Neuronal stem cell (in vitro differentiated cells): ENCODE measurements at regions not wholly inside any gene's neighbourhood (a gene's known extent, or its start where the extent isn't known, plus 50 kb on each side); places are given as distances from the start of the nearest gene placed in this dataset.

Source experiments
- DNase-seq: peaks from one replicate; pipeline ENCODE4 v3.0.0-alpha.2; 2013; ENCODE audit warnings: low spot score
- H2AFZ ChIP-seq: one replicate; pipeline ENCODE4 v1.6.1; 2013; ENCODE audit warnings: mild to moderate bottlenecking, low read length, inconsistent platforms
- H2AK5ac ChIP-seq: 2 replicates; pipeline ENCODE4 v1.6.1; 2013; ENCODE audit warnings: low read depth, mild to moderate bottlenecking, inconsistent platforms, low read length, moderate library complexity, mixed read lengths
- H2BK120ac ChIP-seq: 2 replicates; pipeline ENCODE4 v1.6.1; 2013; ENCODE audit warnings: low read depth, mild to moderate bottlenecking, inconsistent platforms, low read length, moderate library complexity, mixed read lengths
- H2BK12ac ChIP-seq: one replicate; pipeline ENCODE4 v1.6.1; 2013; ENCODE audit warnings: low read length, inconsistent platforms
- H2BK15ac ChIP-seq: 2 replicates; pipeline ENCODE4 v1.6.1; 2013; ENCODE audit warnings: mild to moderate bottlenecking, low read length, inconsistent platforms, mixed read lengths
- H2BK5ac ChIP-seq: one replicate; pipeline ENCODE4 v1.6.1; 2013; ENCODE audit warnings: inconsistent platforms, mild to moderate bottlenecking, low read length, moderate library complexity
- H3K14ac ChIP-seq: one replicate; pipeline ENCODE4 v1.6.1; 2013; ENCODE audit warnings: low read length, inconsistent platforms
- H3K18ac ChIP-seq: 2 replicates; pipeline ENCODE4 v1.6.1; 2013; ENCODE audit warnings: low read length, inconsistent platforms
- H3K23ac ChIP-seq: 2 replicates; pipeline ENCODE4 v1.6.1; 2013; ENCODE audit warnings: low read depth, mild to moderate bottlenecking, mixed read lengths, low read length, inconsistent platforms; ENCODE audit not compliant: poor library complexity
- H3K27ac ChIP-seq: replicated peaks from 3 replicates; pipeline ENCODE4 v1.5.1; 2013; ENCODE audit warnings: low read length, inconsistent platforms
- H3K27me3 ChIP-seq, 3 experiments: 2 replicates each; pipeline ENCODE4 v1.6.1; 2013; ENCODE audit warnings: low read length in 3 of 3, mild to moderate bottlenecking in 2 of 3, inconsistent platforms in 1 of 3, low read depth in 1 of 3, mixed read lengths in 1 of 3, moderate library complexity in 1 of 3; ENCODE audit not compliant: control insufficient read depth in 3 of 3, insufficient read depth in 3 of 3
- H3K36me3 ChIP-seq, 2 donors: replicated peaks in 1 of 2; 2 replicates each; pipeline ENCODE4 v1.6.1; 2013; ENCODE audit warnings: low read length in 2 of 2; ENCODE audit not compliant: control insufficient read depth in 2 of 2, insufficient read depth in 2 of 2
- H3K4ac ChIP-seq: 2 replicates; pipeline ENCODE4 v1.6.1; 2013; ENCODE audit warnings: inconsistent platforms, mild to moderate bottlenecking, low read length, moderate library complexity
- H3K4me1 ChIP-seq, 2 donors: 1 replicate in 1 of 2; 2 replicates in 1 of 2; pipeline ENCODE4 v1.6.1; 2013; ENCODE audit warnings: low read length in 2 of 2, low read depth in 1 of 2; ENCODE audit not compliant: control insufficient read depth in 2 of 2, insufficient read depth in 1 of 2
- H3K4me2 ChIP-seq: one replicate; pipeline ENCODE4 v1.6.1; 2013; ENCODE audit warnings: mild to moderate bottlenecking, low read length, inconsistent platforms; ENCODE audit not compliant: insufficient read depth, poor library complexity, severe bottlenecking
- H3K4me3 ChIP-seq, 2 donors: 2 replicates each; pipeline ENCODE4 v1.5.1; 2013; ENCODE audit warnings: low read length in 2 of 2, mild to moderate bottlenecking in 2 of 2, inconsistent platforms in 1 of 2, moderate library complexity in 1 of 2
- H3K79me1 ChIP-seq: one replicate; pipeline ENCODE4 v1.6.1; 2013; ENCODE audit warnings: low read depth, mild to moderate bottlenecking, inconsistent platforms, low read length, moderate library complexity
- H3K9ac ChIP-seq: one replicate; pipeline ENCODE4 v1.6.1; 2013; ENCODE audit warnings: mild to moderate bottlenecking, low read depth, low read length, inconsistent platforms; ENCODE audit not compliant: poor library complexity
- H3K9me3 ChIP-seq, 2 donors: replicated peaks in 1 of 2; 2 replicates each; pipeline versions ENCODE3 to v1.6.1; 2013; ENCODE audit warnings: low read length in 2 of 2, mild to moderate bottlenecking in 2 of 2, inconsistent platforms in 1 of 2, low read depth in 1 of 2, mixed read lengths in 1 of 2, moderate library complexity in 1 of 2; ENCODE audit not compliant: control insufficient read depth in 2 of 2, insufficient read depth in 1 of 2
- H4K8ac ChIP-seq: one replicate; pipeline ENCODE4 v1.6.1; 2013; ENCODE audit warnings: low read depth, mild to moderate bottlenecking, inconsistent platforms, low read length, moderate library complexity
- H4K91ac ChIP-seq: one replicate; pipeline ENCODE4 v1.6.1; 2013; ENCODE audit warnings: low read length, low read depth, mild to moderate bottlenecking, inconsistent platforms; ENCODE audit not compliant: poor library complexity
- WGBS, 2 donors: extraction: QIAGEN DNeasy Blood & Tissue Kit; methylation state at CpG; one replicate each; pipeline ENCODE4 v1.1.7; 2013; ENCODE audit warnings: missing lambda C conversion rate in 2 of 2, mixed read lengths in 1 of 2; ENCODE audit not compliant: insufficient read length in 2 of 2, insufficient replicate concordance in 1 of 2; ENCODE audit errors: extremely low coverage in 2 of 2; 5-methylcytosine and 5-hydroxymethylcytosine counted together

- peaks cover 0 to 4% of the 10 kb centered on the region in 2 donors for H3K4me1 ChIP-seq
- H4K8ac ChIP-seq: no peak overlapping the region
- no peak overlapping the region for H2AFZ ChIP-seq
- H3K23ac ChIP-seq: no peak overlapping the region
- no peaks in the 10 kb centered on the region for H3K27me3 ChIP-seq
- H3K14ac ChIP-seq: no peak overlapping the region
- no peak overlapping the region for H3K4me3 ChIP-seq
- H2BK5ac ChIP-seq: no peak overlapping the region
- no peak overlapping the region for H4K91ac ChIP-seq
- no peak overlapping the region for H2AK5ac ChIP-seq
- H3K4ac ChIP-seq: no peak overlapping the region
- no peak for DNase-seq
- H3K9me3 ChIP-seq: no peaks in the 10 kb centered on the region
- no peak overlapping the region for H3K27ac ChIP-seq
- no peak overlapping the region for H3K9ac ChIP-seq
- no peak overlapping the region for H2BK15ac ChIP-seq
- no peaks in the 10 kb centered on the region for H3K79me1 ChIP-seq
- H2BK120ac ChIP-seq: no peak overlapping the region
- H3K36me3 ChIP-seq: no peaks in the 10 kb centered on the region
- no peak overlapping the region for H2BK12ac ChIP-seq
- no peak overlapping the region for H3K18ac ChIP-seq
- H3K4me2 ChIP-seq: no peak overlapping the region
- WGBS, 2 donors: no CpG with 5 or more reads among the region's 7 CpGs
These were observed 87.4 kb upstream of the ARHGEF3 start for GRCh38 chr3:56889131-56889530.

- Histone ChIP-seq H2AFZ (no peak overlapping the region), H3K9ac (no peak overlapping the region), H3K4me2 (no peak overlapping the region), H4K8ac (no peak overlapping the region), H2BK5ac (no peak overlapping the region), H3K14ac (no peak overlapping the region), H4K91ac (no peak overlapping the region), H3K4me1 (peaks cover 0 to 4% of the 10 kb centered on the region in 2 donors), H3K79me1 (no peaks in the 10 kb centered on the region), H3K9me3 (no peaks in the 10 kb centered on the region), H3K36me3 (no peaks in the 10 kb centered on the region), H2BK15ac (no peak overlapping the region), H2BK12ac (no peak overlapping the region), H3K23ac (no peak overlapping the region), H3K27ac (no peak overlapping the region), H2AK5ac (no peak overlapping the region), H3K18ac (no peak overlapping the region), H3K4me3 (no peak overlapping the region), H2BK120ac (no peak overlapping the region), H3K27me3 (no peaks in the 10 kb centered on the region), H3K4ac (no peak overlapping the region)
- no CpG with 5 or more reads among the region's 2 CpGs for WGBS, 2 donors
- no peak for DNase-seq
These were observed 85.8 kb upstream of the ARHGEF3 start for GRCh38 chr3:56887402-56888025.

- no peak overlapping the region for H3K14ac ChIP-seq
- H3K4me2 ChIP-seq: no peak overlapping the region
- H4K91ac ChIP-seq: no peak overlapping the region
- peaks cover 0 to 4% of the 10 kb centered on the region in 2 donors for H3K4me1 ChIP-seq
- no CpG with 5 or more reads among the region's 6 CpGs for WGBS, 2 donors
- H3K23ac ChIP-seq: no peak overlapping the region
- no peak for DNase-seq
- H2AFZ ChIP-seq: no peak overlapping the region
- H2BK15ac ChIP-seq: no peak overlapping the region
- H3K4ac ChIP-seq: no peak overlapping the region
- H2BK12ac ChIP-seq: no peak overlapping the region
- H2BK5ac ChIP-seq: no peak overlapping the region
- no peak overlapping the region for H3K4me3 ChIP-seq
- H4K8ac ChIP-seq: no peak overlapping the region
- H3K27me3 ChIP-seq: no peaks in the 10 kb centered on the region
- no peak overlapping the region for H2AK5ac ChIP-seq
- no peaks in the 10 kb centered on the region for H3K79me1 ChIP-seq
- no peak overlapping the region for H3K27ac ChIP-seq
- H3K9me3 ChIP-seq: no peaks in the 10 kb centered on the region
- no peak overlapping the region for H3K9ac ChIP-seq
- H3K36me3 ChIP-seq: no peaks in the 10 kb centered on the region
- no peak overlapping the region for H2BK120ac ChIP-seq
- no peak overlapping the region for H3K18ac ChIP-seq
These were observed 84.6 kb upstream of the ARHGEF3 start for GRCh38 chr3:56886314-56886713.

GRCh38 chr3:56885879-56886278, 84.1 kb upstream of the ARHGEF3 start:
- H3K36me3 ChIP-seq: no peaks in the 10 kb centered on the region
- H3K14ac ChIP-seq: no peak overlapping the region
- H3K23ac ChIP-seq: no peak overlapping the region
- no peak overlapping the region for H3K4ac ChIP-seq
- no peak overlapping the region for H3K27ac ChIP-seq
- H2BK5ac ChIP-seq: no peak overlapping the region
- no peak overlapping the region for H3K9ac ChIP-seq
- H2BK15ac ChIP-seq: no peak overlapping the region
- no peaks in the 10 kb centered on the region for H3K9me3 ChIP-seq
- H3K4me2 ChIP-seq: no peak overlapping the region
- H3K4me1 ChIP-seq: peaks cover 0 to 4% of the 10 kb centered on the region in 2 donors
- no peak overlapping the region for H3K4me3 ChIP-seq
- no peak for DNase-seq
- no peak overlapping the region for H2AK5ac ChIP-seq
- no CpG with 5 or more reads among the region's 2 CpGs for WGBS, 2 donors
- H2BK12ac ChIP-seq: no peak overlapping the region
- no peaks in the 10 kb centered on the region for H3K27me3 ChIP-seq
- no peak overlapping the region for H3K18ac ChIP-seq
- H3K79me1 ChIP-seq: no peaks in the 10 kb centered on the region
- no peak overlapping the region for H2BK120ac ChIP-seq
- H4K8ac ChIP-seq: no peak overlapping the region
- no peak overlapping the region for H2AFZ ChIP-seq
- H4K91ac ChIP-seq: no peak overlapping the region
